GM23338 (cell line): ENCODE measurements at regions not wholly inside any gene's neighbourhood (a gene's known extent, or its start where the extent isn't known, plus 50 kb on each side); places are given as distances from the start of the nearest gene placed in this dataset.
A peak's percentile ranks its signal among the peaks of the same experiment; 100 is the strongest.

Experiments used
- CTCF ChIP-seq, 2 experiments: fragments of 200-600 bp in 1 of 2; sonication (generic) in 1 of 2; conservative IDR thresholded peaks; 2 replicates each; pipeline versions ENCODE4 v1.5.1 to v1.6.1; 2016 to 2017; ENCODE audit warnings: antibody characterized with exemption in 2 of 2, low read depth in 2 of 2, mild to moderate bottlenecking in 2 of 2, moderate library complexity in 1 of 2
- EZH2 ChIP-seq: fragments of 200-600 bp; sonication (generic); IDR thresholded peaks from one replicate; pipeline ENCODE4 v1.8.0; 2017; ENCODE audit warnings: antibody characterized with exemption, mild to moderate bottlenecking, low read depth; ENCODE audit not compliant: unreplicated experiment
- POLR2AphosphoS5 ChIP-seq: IDR thresholded peaks from 2 replicates; pipeline ENCODE4 v1.6.1; 2016; ENCODE audit warnings: antibody characterized with exemption, low read depth
- REST ChIP-seq: IDR thresholded peaks from one replicate; pipeline ENCODE4 v1.6.1; 2018; ENCODE audit warnings: antibody characterized with exemption; ENCODE audit not compliant: unreplicated experiment
- ZNF114 ChIP-seq: fragments of 250-450 bp; sonication (Bioruptor Pico); IDR thresholded peaks from 2 replicates; pipeline ENCODE4 v1.5.0; 2020; ENCODE audit warnings: mild to moderate bottlenecking, moderate library complexity

- TF ChIP-seq CTCF (conservative IDR thresholded peaks at IDR 0.05; ENCODE audit: low read depth in 2 of 2) (peak; percentile 76 to 88), POLR2AphosphoS5 (no peak), EZH2 (no peak), REST (no peak), ZNF114 (CRISPR knock-in tag) (no peak)
These were observed 681.8 kb downstream of the SEMA5A start for GRCh38 chr5:8864053-8864452.
